ENCODE measurements at regions not wholly inside any gene's neighbourhood (a gene's known extent, or its start where the extent isn't known, plus 50 kb on each side); places are given as distances from the start of the nearest gene placed in this dataset.

- no peak for TF ChIP-seq CTCF (IDR thresholded peaks at IDR 0.05; ENCODE audit: borderline replicate concordance, insufficient read depth, low read depth, low read length)
Measured at GRCh38 chr7:26562841-26563240, 271.2 kb downstream of the SNX10 start.

GRCh38 chr7:26563406-26563805 lies 271.7 kb downstream of the SNX10 start:
- TF ChIP-seq CTCF (IDR thresholded peaks at IDR 0.05; ENCODE audit: borderline replicate concordance, insufficient read depth, low read depth, low read length): no peak
- H3K4me3 ChIP-seq (ENCODE audit: low read depth, low read length): no peak overlapping the region

More at GRCh38 chr7:26562841-26563240, 271.2 kb downstream of the SNX10 start:
- no peak overlapping the region for H3K4me3 ChIP-seq (ENCODE audit: low read depth, low read length)

- no peak overlapping the region for H3K4me3 ChIP-seq (ENCODE audit: low read depth, low read length)
- no peak for TF ChIP-seq CTCF (IDR thresholded peaks at IDR 0.05; ENCODE audit: borderline replicate concordance, insufficient read depth, low read depth, low read length)
Measured at GRCh38 chr7:26567266-26567665, 275.6 kb downstream of the SNX10 start.

GRCh38 chr7:26574476-26574875 lies 282.8 kb downstream of the SNX10 start:
- TF ChIP-seq CTCF (IDR thresholded peaks at IDR 0.05; ENCODE audit: borderline replicate concordance, insufficient read depth, low read depth, low read length): no peak
- no peak overlapping the region for H3K4me3 ChIP-seq (ENCODE audit: low read depth, low read length)

GRCh38 chr7:26580064-26580591 lies 284.3 kb downstream of the SKAP2 start:
- no peak overlapping the region for H3K4me3 ChIP-seq (ENCODE audit: low read depth, low read length)
- no peak for TF ChIP-seq CTCF (IDR thresholded peaks at IDR 0.05; ENCODE audit: borderline replicate concordance, insufficient read depth, low read depth, low read length)

- TF ChIP-seq CTCF (IDR thresholded peaks at IDR 0.05; ENCODE audit: borderline replicate concordance, insufficient read depth, low read depth, low read length): no peak
- no peak overlapping the region for H3K4me3 ChIP-seq (ENCODE audit: low read depth, low read length)
Measured at GRCh38 chr7:26580711-26581110, 283.7 kb downstream of the SKAP2 start.

GRCh38 chr7:26583094-26583648 lies 281.2 kb downstream of the SKAP2 start:
- TF ChIP-seq CTCF (IDR thresholded peaks at IDR 0.05; ENCODE audit: borderline replicate concordance, insufficient read depth, low read depth, low read length): no peak
- H3K4me3 ChIP-seq (ENCODE audit: low read depth, low read length): no peak overlapping the region

Data from GM12875 (cell line).